Activated CD4-positive, alpha-beta memory T cell treated with anti-CD3 and anti-CD28 coated beads, Interleukin-2, amount 10 ng/mL, durations not matched to agents 7 days and 5 days (primary cell): ENCODE measurements at regions not wholly inside any gene's neighbourhood (a gene's known extent, or its start where the extent isn't known, plus 50 kb on each side); places are given as distances from the start of the nearest gene placed in this dataset.

ENCODE experiments used
- CTCF ChIA-PET: fragments of 350-600 bp; sonication (Branson Sonifier 250); formaldehyde crosslinking; loops from one replicate; lab custom pipeline; 2021; ENCODE audit warnings: antibody characterized with exemption, inconsistent platforms; lab: Charles Lee
- POLR2A ChIA-PET: fragments of 350-600 bp; sonication (Branson Sonifier 250); formaldehyde crosslinking; loops from one replicate; lab custom pipeline; 2021; ENCODE audit warnings: antibody characterized with exemption; lab: Charles Lee
- DNase-seq: peaks from one replicate; pipeline ENCODE4 v3.0.0-alpha.2; 2020
- H3K27ac Mint-ChIP-seq: one replicate; pipeline ENCODE4 v1.8.0; 2021; ENCODE audit warnings: mild to moderate bottlenecking, mixed read lengths
- H3K27me3 Mint-ChIP-seq: one replicate; pipeline ENCODE4 v1.8.0; 2021; ENCODE audit warnings: mixed read lengths
- H3K36me3 Mint-ChIP-seq: one replicate; pipeline ENCODE4 v1.8.0; 2021; ENCODE audit warnings: low read depth, mixed read lengths
- H3K4me1 Mint-ChIP-seq: one replicate; pipeline ENCODE4 v1.8.0; 2021; ENCODE audit warnings: mixed read lengths
- H3K4me3 Mint-ChIP-seq: one replicate; pipeline ENCODE4 v1.8.0; 2021; ENCODE audit warnings: mild to moderate bottlenecking, mixed read lengths
- H3K9me3 Mint-ChIP-seq: one replicate; pipeline ENCODE4 v1.8.0; 2021; ENCODE audit warnings: mixed read lengths

DNA sequence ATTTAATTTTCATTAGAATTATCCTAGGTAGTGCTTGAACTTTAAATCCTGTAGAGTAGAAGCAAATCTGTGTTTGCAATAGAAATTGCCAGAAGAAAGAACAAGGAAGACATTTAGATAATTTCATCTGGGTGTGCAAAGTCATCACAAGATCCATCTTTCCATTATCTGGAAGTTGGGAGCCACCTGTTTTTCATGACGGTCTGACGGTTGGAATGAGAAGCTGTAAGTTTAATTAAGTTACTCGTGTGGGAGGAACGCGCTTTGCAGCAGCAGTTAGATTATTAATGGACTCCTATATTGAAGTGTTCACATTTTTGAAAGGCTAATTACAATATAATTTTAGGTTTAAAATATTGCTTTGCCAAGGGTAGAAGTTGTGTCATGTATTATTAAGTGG lies 69.9 kb upstream of the PARD3B start:
- no peak overlapping the region for H3K27ac Mint-ChIP-seq
- H3K36me3 Mint-ChIP-seq: no peaks in the 10 kb centered on the region
- no peaks in the 10 kb centered on the region for H3K4me1 Mint-ChIP-seq
- H3K4me3 Mint-ChIP-seq: no peak overlapping the region
- no peaks in the 10 kb centered on the region for H3K9me3 Mint-ChIP-seq
- ChIA-PET POLR2A (no interaction called here), CTCF (no interaction called here)
- no peak for DNase-seq
- peaks cover 3% of the 10 kb centered on the region for H3K27me3 Mint-ChIP-seq

DNA sequence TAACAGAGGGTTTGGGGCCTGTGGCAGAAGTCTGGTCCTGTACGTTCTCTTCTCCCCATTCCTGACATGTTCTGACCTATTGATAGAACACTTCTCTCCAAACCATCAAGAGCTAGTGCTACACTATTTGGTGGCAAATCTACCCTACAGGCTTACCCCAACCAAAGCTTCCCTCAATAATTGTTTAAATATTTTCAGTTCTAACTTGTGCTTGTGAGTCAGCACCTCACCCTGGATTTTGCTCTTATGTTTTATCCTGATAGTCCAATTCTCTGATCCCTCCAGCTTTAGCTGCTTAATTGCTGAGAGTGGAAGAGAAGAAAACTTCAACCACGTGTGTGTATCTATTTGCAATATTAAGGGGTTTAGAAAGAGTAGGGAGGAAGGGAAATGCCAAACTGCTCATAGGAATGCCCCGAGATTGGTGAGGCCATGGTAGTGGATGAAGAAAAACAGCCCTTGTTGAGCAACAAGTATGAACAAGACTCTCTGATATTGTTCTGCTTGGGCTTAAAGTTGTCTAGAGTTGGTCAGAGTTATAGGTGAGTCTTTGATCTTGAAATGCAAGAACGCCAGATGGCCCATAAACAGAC lies 67.8 kb upstream of the PARD3B start:
- Mint-ChIP-seq H3K36me3 (no peaks in the 10 kb centered on the region), H3K4me1 (no peaks in the 10 kb centered on the region), H3K27me3 (no peaks in the 10 kb centered on the region), H3K27ac (no peak overlapping the region), H3K4me3 (no peak overlapping the region), H3K9me3 (no peaks in the 10 kb centered on the region)
- ChIA-PET POLR2A (no interaction called here), CTCF (no interaction called here)
- DNase-seq: no peak

DNA sequence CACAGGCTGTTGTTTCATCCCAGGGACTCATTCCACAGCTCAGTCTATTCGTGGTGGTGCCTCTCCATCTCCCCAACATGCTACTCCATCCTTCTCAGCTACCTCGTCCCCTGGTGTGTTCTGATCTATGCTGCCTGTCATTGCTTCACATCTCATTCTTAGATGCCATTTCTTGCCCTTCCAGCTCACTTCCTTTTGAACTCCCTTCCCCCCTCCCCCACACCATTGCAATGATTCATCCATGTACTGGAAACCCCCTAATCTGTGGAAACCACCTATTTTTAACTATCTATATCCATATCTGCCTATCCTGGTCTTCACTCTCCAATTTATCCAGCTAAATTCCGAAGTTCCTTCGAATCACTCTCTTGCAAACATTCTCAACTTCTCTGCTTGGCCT lies 65.7 kb upstream of the PARD3B start:
- Mint-ChIP-seq H3K4me1 (no peaks in the 10 kb centered on the region), H3K36me3 (no peaks in the 10 kb centered on the region), H3K27me3 (no peaks in the 10 kb centered on the region), H3K9me3 (no peaks in the 10 kb centered on the region), H3K27ac (no peak overlapping the region), H3K4me3 (no peak overlapping the region)
- ChIA-PET POLR2A (no interaction called here), CTCF (interaction anchor here (0.6 kb wide), 1 partner anchor 65 kb away, joined by 4 read pairs; no protein-coding TSS in a partner anchor)
- no peak for DNase-seq

DNA sequence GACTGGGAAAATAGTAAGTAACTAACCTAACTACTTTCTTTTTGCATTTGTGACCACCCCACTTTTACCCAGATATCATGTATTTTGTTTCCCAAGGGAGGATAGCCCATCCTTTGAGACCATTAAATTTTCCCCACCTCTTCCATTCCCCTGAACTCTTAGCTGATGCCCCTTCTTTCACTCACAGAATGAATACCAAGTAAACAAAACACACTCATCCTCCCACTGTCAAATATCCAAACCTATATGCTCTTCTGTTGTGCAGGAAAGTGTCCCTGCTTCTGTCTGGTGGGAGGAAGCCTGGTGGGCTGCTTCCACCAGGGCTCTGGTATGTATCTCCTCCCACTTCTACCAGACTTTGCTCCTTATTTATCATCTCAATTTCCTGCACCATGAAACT lies 64.6 kb upstream of the PARD3B start:
- CTCF ChIA-PET: no interaction called here
- Mint-ChIP-seq H3K9me3 (no peaks in the 10 kb centered on the region), H3K27ac (no peak overlapping the region), H3K27me3 (no peaks in the 10 kb centered on the region), H3K36me3 (no peaks in the 10 kb centered on the region), H3K4me1 (no peaks in the 10 kb centered on the region), H3K4me3 (no peak overlapping the region)
- no peak for DNase-seq
- POLR2A ChIA-PET: no interaction called here

DNA sequence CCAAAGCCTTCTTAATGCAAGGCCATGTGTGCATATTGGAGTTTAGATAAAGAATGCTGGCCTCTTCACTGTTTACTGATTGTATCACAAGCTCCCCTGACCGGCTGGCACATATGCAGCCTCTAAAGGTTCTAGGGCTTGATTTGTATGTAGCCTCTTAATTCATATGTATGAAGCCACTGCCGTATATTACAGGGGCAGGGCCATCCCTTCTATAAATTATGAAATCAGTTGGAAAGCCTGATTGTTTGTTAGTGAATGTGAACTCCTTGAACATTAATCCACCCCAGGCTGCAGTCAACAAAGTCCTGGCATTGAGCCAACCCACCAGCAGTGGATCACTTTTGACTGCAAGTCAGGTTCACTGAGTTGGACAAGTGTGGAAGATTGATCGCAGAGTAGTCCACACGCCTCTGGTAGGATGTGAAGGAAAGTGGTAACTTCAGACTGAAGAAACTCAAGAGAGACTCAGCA lies 61.6 kb upstream of the PARD3B start:
- DNase-seq: no peak
- Mint-ChIP-seq H3K9me3 (no peaks in the 10 kb centered on the region), H3K4me1 (no peaks in the 10 kb centered on the region), H3K27ac (no peak overlapping the region), H3K4me3 (no peak overlapping the region), H3K27me3 (peaks cover 7% of the 10 kb centered on the region), H3K36me3 (no peaks in the 10 kb centered on the region)
- ChIA-PET CTCF (no interaction called here), POLR2A (no interaction called here)

DNA sequence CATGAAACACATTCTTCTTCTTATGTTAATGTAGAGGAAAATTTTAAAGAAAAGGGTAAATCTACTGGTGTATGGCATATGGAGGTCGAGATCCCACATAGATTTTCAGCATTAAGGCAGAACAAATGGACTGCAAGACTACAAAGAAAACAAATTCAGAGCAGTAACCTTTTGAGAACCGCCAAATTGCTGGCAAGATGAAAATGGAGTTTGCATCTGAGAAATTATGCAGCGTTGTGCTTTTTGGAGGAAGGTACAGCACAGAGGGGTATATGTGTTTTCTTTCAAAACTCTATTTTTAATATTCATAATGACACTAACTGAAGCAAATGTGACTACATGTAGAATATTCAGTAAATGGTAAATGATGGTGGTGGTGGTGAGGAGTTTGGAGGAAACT lies 59.0 kb upstream of the PARD3B start:
- CTCF ChIA-PET: no interaction called here
- DNase-seq: no peak
- H3K4me1 Mint-ChIP-seq: no peaks in the 10 kb centered on the region
- H3K27me3 Mint-ChIP-seq: peaks cover 7% of the 10 kb centered on the region
- H3K4me3 Mint-ChIP-seq: no peak overlapping the region
- no peaks in the 10 kb centered on the region for H3K36me3 Mint-ChIP-seq
- no peaks in the 10 kb centered on the region for H3K9me3 Mint-ChIP-seq
- POLR2A ChIA-PET: no interaction called here
- no peak overlapping the region for H3K27ac Mint-ChIP-seq

DNA sequence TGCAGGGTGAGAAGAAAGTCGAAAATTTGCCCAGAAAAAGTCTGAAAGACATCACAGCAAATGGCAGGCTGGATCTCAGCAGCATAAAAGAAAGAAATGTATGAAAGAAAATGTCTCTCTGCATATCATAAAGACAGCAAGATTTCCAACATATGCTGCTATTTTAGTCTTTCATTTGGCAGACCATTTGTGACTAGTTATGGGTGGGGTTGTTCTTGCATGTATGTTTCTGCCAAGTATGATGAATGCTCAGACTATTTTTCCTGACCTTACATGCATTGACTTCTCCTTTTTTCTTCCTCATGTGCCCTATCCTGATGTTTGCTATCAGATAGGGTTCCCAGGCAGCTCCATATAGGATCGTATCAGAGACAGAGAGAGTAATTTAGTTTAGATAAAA lies 58.5 kb upstream of the PARD3B start:
- H3K27me3 Mint-ChIP-seq: peaks cover 7% of the 10 kb centered on the region
- DNase-seq: no peak
- H3K4me3 Mint-ChIP-seq: no peak overlapping the region
- POLR2A ChIA-PET: no interaction called here
- no peaks in the 10 kb centered on the region for H3K4me1 Mint-ChIP-seq
- H3K27ac Mint-ChIP-seq: no peak overlapping the region
- no peaks in the 10 kb centered on the region for H3K9me3 Mint-ChIP-seq
- no peaks in the 10 kb centered on the region for H3K36me3 Mint-ChIP-seq
- CTCF ChIA-PET: no interaction called here

DNA sequence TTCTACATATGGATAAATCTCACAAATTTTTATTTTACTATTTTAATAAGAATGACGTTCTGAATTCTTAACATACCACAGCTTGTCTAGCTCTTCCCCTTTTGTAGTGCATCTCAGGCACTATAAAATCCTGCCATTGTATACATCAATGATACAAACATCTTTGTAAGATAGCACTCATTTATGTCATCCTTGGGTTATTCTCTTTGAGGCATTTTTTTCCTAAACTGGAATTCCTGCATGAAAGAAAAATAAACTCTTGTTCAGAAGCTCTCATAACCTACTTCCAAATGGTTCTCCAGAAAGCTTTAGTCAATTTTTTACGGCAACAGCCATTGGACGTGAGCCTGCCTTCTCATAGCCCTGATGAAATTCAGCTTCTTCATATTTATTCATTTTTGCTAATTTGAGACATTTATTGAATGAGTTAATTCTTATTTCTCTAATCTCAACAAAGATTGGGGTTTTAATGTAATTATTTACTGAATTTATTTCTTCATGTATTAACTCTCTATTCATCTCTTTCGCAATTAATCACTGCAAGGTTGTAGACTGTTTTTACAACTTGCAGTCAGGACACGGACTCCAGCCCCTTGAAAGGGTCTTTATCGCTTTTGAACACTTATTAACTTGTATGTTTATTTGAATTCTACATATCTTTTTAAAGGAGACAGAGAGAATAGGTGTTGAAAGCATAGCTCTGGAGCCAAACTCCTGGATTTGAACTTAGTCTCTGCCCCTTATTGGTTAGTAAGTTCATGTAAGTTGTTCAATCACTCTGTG lies 57.6 kb upstream of the PARD3B start:
- Mint-ChIP-seq H3K9me3 (no peaks in the 10 kb centered on the region), H3K4me1 (no peaks in the 10 kb centered on the region), H3K27me3 (peaks cover 7% of the 10 kb centered on the region), H3K36me3 (no peaks in the 10 kb centered on the region), H3K4me3 (no peak overlapping the region), H3K27ac (no peak overlapping the region)
- ChIA-PET POLR2A (no interaction called here), CTCF (no interaction called here)
- no peak for DNase-seq

DNA sequence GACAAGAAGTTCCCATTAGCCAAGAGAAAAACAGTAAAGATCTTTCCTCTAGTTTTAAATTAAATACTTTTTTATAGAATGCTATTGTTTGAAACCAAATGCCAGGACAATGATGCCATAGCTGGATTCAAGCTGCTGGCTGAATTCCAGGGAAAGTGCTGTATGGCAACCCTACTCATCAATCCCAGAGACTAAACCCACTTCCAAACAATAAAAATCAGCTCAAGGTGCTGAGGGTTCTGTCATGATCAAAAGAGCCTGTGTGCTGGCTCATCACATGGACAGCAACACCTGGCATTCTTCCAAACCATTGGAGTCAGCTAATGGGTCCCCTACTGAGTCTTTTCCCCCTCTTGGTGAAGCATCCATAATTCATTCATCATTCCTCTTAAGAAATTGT lies 53.7 kb upstream of the PARD3B start:
- no peak overlapping the region for H3K4me3 Mint-ChIP-seq
- H3K36me3 Mint-ChIP-seq: no peaks in the 10 kb centered on the region
- no peaks in the 10 kb centered on the region for H3K4me1 Mint-ChIP-seq
- POLR2A ChIA-PET: no interaction called here
- peaks cover 8% of the 10 kb centered on the region for H3K27me3 Mint-ChIP-seq
- CTCF ChIA-PET: no interaction called here
- no peaks in the 10 kb centered on the region for H3K9me3 Mint-ChIP-seq
- no peak for DNase-seq
- no peak overlapping the region for H3K27ac Mint-ChIP-seq

DNA sequence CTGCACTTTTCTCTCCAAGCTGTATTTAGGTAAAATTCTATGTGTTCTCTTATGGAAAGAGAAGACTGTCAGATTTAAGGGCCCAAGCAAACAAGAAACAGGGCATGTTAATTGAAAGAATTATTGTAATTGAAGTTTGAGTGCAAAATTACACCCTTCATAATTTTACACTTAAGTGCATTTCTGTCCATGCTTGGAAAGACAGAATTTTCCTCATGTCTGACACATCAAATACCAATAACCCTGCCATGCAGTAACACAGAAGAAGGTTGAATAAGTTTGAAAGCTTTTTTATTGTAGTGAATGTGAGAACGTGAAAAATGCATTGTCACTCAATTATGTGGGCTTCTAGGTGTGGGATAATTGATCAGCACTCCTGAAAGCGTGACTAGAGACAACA lies 52.9 kb upstream of the PARD3B start:
- no peak overlapping the region for H3K4me3 Mint-ChIP-seq
- POLR2A ChIA-PET: no interaction called here
- H3K27me3 Mint-ChIP-seq: peaks cover 9% of the 10 kb centered on the region
- H3K36me3 Mint-ChIP-seq: no peaks in the 10 kb centered on the region
- no peaks in the 10 kb centered on the region for H3K9me3 Mint-ChIP-seq
- CTCF ChIA-PET: no interaction called here
- DNase-seq: no peak
- no peak overlapping the region for H3K27ac Mint-ChIP-seq
- no peaks in the 10 kb centered on the region for H3K4me1 Mint-ChIP-seq

DNA sequence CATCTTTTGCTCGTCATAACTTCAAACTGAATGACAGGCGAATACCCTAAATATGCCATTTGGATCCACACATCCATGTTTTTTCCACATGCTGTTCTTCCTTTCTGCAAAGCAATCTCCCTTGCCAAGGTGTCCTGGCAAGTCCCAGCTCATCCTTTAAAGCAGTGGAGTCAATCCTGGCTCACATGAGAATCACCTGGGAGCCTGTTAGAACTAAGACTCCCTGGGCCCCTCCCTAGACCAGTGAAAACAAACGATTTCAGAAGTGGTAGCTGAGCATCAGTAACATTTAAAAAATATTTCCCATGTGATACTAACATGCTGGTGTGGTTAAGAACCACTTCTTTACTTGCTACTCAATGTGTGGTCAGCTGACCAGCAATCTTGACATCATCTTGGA lies 50.6 kb upstream of the PARD3B start:
- CTCF ChIA-PET: no interaction called here
- Mint-ChIP-seq H3K27me3 (peaks cover 4% of the 10 kb centered on the region), H3K36me3 (no peaks in the 10 kb centered on the region), H3K27ac (no peak overlapping the region), H3K4me1 (no peaks in the 10 kb centered on the region), H3K4me3 (no peak overlapping the region), H3K9me3 (no peaks in the 10 kb centered on the region)
- no peak for DNase-seq
- POLR2A ChIA-PET: no interaction called here

DNA sequence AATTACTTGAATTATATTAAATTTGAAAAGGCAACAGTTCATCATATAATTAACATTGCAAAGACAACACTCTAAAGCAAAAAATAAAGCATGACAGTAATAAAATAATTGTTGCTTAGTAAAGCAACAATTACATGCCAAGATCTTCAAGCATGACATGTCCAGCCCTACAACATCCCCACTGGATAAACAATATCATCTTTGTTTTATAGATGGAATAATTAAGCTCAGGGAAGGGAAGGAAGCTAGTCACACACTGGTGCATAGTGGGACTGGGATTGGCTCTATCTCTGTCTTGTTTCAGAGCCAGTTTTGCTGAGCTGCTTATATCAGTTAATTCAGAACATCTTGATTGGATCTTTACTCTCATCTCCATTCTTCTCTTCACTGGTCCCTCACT lies 49.9 kb upstream of the PARD3B start:
- CTCF ChIA-PET: no interaction called here

More for the DNA sequence above, 49.9 kb upstream of the PARD3B start:
- no peaks in the 10 kb centered on the region for H3K4me1 Mint-ChIP-seq
- H3K27me3 Mint-ChIP-seq: peaks cover 4% of the 10 kb centered on the region
- H3K36me3 Mint-ChIP-seq: no peaks in the 10 kb centered on the region
- H3K27ac Mint-ChIP-seq: no peak overlapping the region
- no peak overlapping the region for H3K4me3 Mint-ChIP-seq
- POLR2A ChIA-PET: no interaction called here
- DNase-seq: no peak
- H3K9me3 Mint-ChIP-seq: no peaks in the 10 kb centered on the region
